Peyer's patch (tissue), 4 donors: ENCODE measurements at regions not wholly inside any gene's neighbourhood (a gene's known extent, or its start where the extent isn't known, plus 50 kb on each side); places are given as distances from the start of the nearest gene placed in this dataset.
"Not testable (repeated sequence)": the region's sequence is repeated elsewhere in the genome, so short reads cannot be mapped to it uniquely, and the experiment has no call there.

Experiments used
- CTCF ChIP-seq, 6 experiments: fragments of 450-650 bp in 4 of 6; fragments of 200-600 bp in 2 of 6; sonication (generic) in 1 of 6; IDR thresholded peaks; one replicate each; pipeline ENCODE4 v1.5.1; 2017 to 2019; ENCODE audit warnings: antibody characterized with exemption in 6 of 6, mild to moderate bottlenecking in 3 of 6, moderate library complexity in 1 of 6
- POLR2A ChIP-seq, 2 donors: fragments of 450-650 bp; IDR thresholded peaks; one replicate each; pipeline ENCODE4 v1.5.1; 2017; ENCODE audit warnings: antibody characterized with exemption in 2 of 2, mild to moderate bottlenecking in 2 of 2, moderate library complexity in 2 of 2

GRCh38 chr2:87515875-87516274 lies 232.0 kb upstream of the PLGLB2 start:
- TF ChIP-seq CTCF, POLR2A (IDR thresholded peaks at IDR 0.05): not testable (repeated sequence)
